ENCODE measurements at regions not wholly inside any gene's neighbourhood (a gene's known extent, or its start where the extent isn't known, plus 50 kb on each side); places are given as distances from the start of the nearest gene placed in this dataset.

- H3K27ac ChIP-seq (ENCODE audit: low read depth, low read length), result no peak overlapping the region
- H3K4me3 ChIP-seq (ENCODE audit: low read depth, low read length), result no peak overlapping the region
- peaks cover 25% of the 10 kb centered on the region; the same call in 1 of the 2 replicates for H3K9me3 ChIP-seq (ENCODE audit: control insufficient read depth, insufficient read depth, low read length)
- no peak for DNase-seq (ENCODE audit: low read depth, low spot score)
- CTCF ChIA-PET, result no interaction called here
- POLR2A ChIA-PET, result no interaction called here
- no peaks in the 10 kb centered on the region for H3K27me3 ChIP-seq (ENCODE audit: control insufficient read depth, insufficient read depth, low read length)
- TF ChIP-seq CTCF (IDR thresholded peaks at IDR 0.05; ENCODE audit: low read depth, low read length), result no peak
Observed at GRCh38 chr3:182005701-182006100, 294.0 kb downstream of the SOX2 start.

- Histone ChIP-seq H3K9me3 (ENCODE audit: control insufficient read depth, insufficient read depth, low read length) (peaks cover 19% of the 10 kb centered on the region; the same call in 1 of the 2 replicates), H3K4me3 (ENCODE audit: low read depth, low read length) (no peak overlapping the region), H3K27me3 (ENCODE audit: control insufficient read depth, insufficient read depth, low read length) (no peaks in the 10 kb centered on the region), H3K27ac (ENCODE audit: low read depth, low read length) (no peak overlapping the region)
- DNase-seq (ENCODE audit: low read depth, low spot score), result no peak
- ChIA-PET CTCF (no interaction called here), POLR2A (no interaction called here)
- TF ChIP-seq CTCF (IDR thresholded peaks at IDR 0.05; ENCODE audit: low read depth, low read length), result no peak
Observed at GRCh38 chr3:182006431-182006830, 294.7 kb downstream of the SOX2 start.

- no peak for DNase-seq (ENCODE audit: low read depth, low spot score)
- ChIA-PET POLR2A (no interaction called here), CTCF (no interaction called here)
- Histone ChIP-seq H3K9me3 (ENCODE audit: control insufficient read depth, insufficient read depth, low read length) (peaks cover 15% of the 10 kb centered on the region; the same call in 1 of the 2 replicates), H3K27me3 (ENCODE audit: control insufficient read depth, insufficient read depth, low read length) (no peaks in the 10 kb centered on the region), H3K27ac (ENCODE audit: low read depth, low read length) (no peak overlapping the region), H3K4me3 (ENCODE audit: low read depth, low read length) (no peak overlapping the region)
- TF ChIP-seq CTCF (IDR thresholded peaks at IDR 0.05; ENCODE audit: low read depth, low read length), result no peak
Observed at GRCh38 chr3:182007441-182007840, 295.7 kb downstream of the SOX2 start.

- POLR2A ChIA-PET, result no interaction called here
- Histone ChIP-seq H3K9me3 (ENCODE audit: control insufficient read depth, insufficient read depth, low read length) (peaks cover 18% of the 10 kb centered on the region), H3K27me3 (ENCODE audit: control insufficient read depth, insufficient read depth, low read length) (no peaks in the 10 kb centered on the region), H3K27ac (ENCODE audit: low read depth, low read length) (no peak overlapping the region), H3K4me3 (ENCODE audit: low read depth, low read length) (no peak overlapping the region)
- TF ChIP-seq CTCF (IDR thresholded peaks at IDR 0.05; ENCODE audit: low read depth, low read length), result no peak
- no peak for DNase-seq (ENCODE audit: low read depth, low spot score)
- CTCF ChIA-PET, result no interaction called here
Observed at GRCh38 chr3:182018361-182018760, 306.6 kb downstream of the SOX2 start.

GRCh38 chr3:182019926-182020325 is 308.2 kb downstream of the SOX2 start:
- H3K27me3 ChIP-seq (ENCODE audit: control insufficient read depth, insufficient read depth, low read length), result no peaks in the 10 kb centered on the region
- no peak overlapping the region for H3K4me3 ChIP-seq (ENCODE audit: low read depth, low read length)
- ChIA-PET CTCF (no interaction called here), POLR2A (no interaction called here)
- no peak for DNase-seq (ENCODE audit: low read depth, low spot score)
- H3K9me3 ChIP-seq (ENCODE audit: control insufficient read depth, insufficient read depth, low read length), result peaks cover 13% of the 10 kb centered on the region
- no peak for TF ChIP-seq CTCF (IDR thresholded peaks at IDR 0.05; ENCODE audit: low read depth, low read length)
- no peak overlapping the region for H3K27ac ChIP-seq (ENCODE audit: low read depth, low read length)
